Stomach smooth muscle (tissue), 2 donors: ENCODE measurements at regions not wholly inside any gene's neighbourhood (a gene's known extent, or its start where the extent isn't known, plus 50 kb on each side); places are given as distances from the start of the nearest gene placed in this dataset.
"Not testable (repeated sequence)": the region's sequence is repeated elsewhere in the genome, so short reads cannot be mapped to it uniquely, and the experiment has no call there.

ENCODE experiments used
- H3K27ac ChIP-seq: one replicate; pipeline ENCODE4 v1.7.0; 2013; ENCODE audit warnings: mild to moderate bottlenecking, low read length, inconsistent platforms
- H3K27me3 ChIP-seq, 2 donors: one replicate each; pipeline ENCODE4 v1.7.0; 2013; ENCODE audit warnings: low read length in 2 of 2; ENCODE audit not compliant: insufficient read depth in 2 of 2, control insufficient read depth in 1 of 2
- H3K36me3 ChIP-seq, 2 donors: one replicate each; pipeline ENCODE4 v1.7.0; 2013; ENCODE audit warnings: low read length in 2 of 2; ENCODE audit not compliant: control insufficient read depth in 2 of 2, insufficient read depth in 2 of 2
- H3K4me1 ChIP-seq: one replicate; pipeline ENCODE4 v1.7.0; 2013; ENCODE audit warnings: low read length; ENCODE audit not compliant: control insufficient read depth, insufficient read depth
- H3K4me3 ChIP-seq, 2 donors: one replicate each; pipeline ENCODE4 v1.7.0; 2013; ENCODE audit warnings: low read length in 2 of 2
- H3K9ac ChIP-seq, 2 donors: one replicate each; pipeline ENCODE4 v1.7.0; 2013; ENCODE audit warnings: low read length in 2 of 2, mild to moderate bottlenecking in 1 of 2
- H3K9me3 ChIP-seq, 2 donors: one replicate each; pipeline ENCODE4 v1.7.0; 2013; ENCODE audit warnings: low read length in 2 of 2; ENCODE audit not compliant: control insufficient read depth in 2 of 2
- donor health status: healthy.
- donor health status: Pancreatic carcinoma.

DNA sequence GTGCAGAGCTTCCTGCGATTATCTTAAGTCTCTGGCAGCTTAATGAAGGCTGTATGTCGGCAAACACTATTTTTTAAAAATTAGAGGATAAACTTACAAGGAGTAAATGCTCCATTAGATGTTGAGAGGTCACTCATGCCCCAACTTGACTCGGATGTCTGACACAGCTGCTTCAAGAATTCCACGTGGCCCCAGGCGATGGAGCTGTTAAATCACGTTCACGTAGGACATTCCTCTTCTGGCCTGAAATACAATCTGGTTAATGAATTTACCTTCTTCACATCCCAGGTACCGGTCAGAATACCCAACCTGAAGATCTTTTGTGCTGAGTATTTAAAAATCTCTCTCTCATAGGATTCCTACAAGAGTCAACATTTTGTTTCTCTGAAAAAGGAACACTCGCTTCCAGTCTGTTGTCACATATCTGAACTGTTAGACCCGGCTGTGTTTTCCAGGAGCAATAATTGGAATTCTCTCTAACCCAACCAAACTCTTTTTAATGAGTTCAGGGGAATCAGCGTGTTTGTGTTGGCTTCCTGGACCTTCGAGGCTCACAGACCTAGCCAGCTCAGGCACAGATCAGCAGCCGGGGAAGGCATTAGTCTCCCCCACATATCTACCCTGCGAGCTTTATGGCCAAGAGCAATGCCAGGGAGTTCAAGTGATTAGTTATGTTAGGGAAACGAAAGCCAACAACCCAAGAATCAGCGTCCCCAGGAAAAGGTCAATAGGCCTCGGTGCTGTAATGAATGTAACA, 284.9 kb downstream of the FGFR2 start:
- Histone ChIP-seq H3K27ac (no peak overlapping the region), H3K9me3 (no peaks in the 10 kb centered on the region), H3K36me3 (no peaks in the 10 kb centered on the region), H3K4me1 (no peaks in the 10 kb centered on the region), H3K9ac (no peak overlapping the region), H3K27me3 (no peaks in the 10 kb centered on the region), H3K4me3 (no peak overlapping the region)

DNA sequence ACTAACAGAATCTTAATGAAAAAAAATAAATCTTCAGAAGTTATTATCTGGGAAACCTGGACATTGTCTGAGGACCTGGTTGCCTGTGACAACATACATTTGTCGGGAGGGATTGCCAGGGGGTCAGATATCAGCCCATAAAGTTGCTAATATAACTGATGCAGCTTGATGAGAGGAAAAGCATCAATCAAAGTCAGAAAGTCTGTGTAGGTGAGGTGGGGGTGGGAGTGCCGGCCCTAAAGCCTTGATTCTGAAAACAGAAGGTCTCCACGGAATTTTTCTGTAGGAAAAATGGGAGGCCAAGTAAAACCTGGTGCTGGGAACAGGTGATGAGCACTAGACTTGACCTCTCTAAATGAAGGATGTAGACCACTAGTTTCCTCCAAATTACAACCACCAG, 281.8 kb downstream of the FGFR2 start:
- H3K9me3 ChIP-seq = no peaks in the 10 kb centered on the region
- no peak overlapping the region for H3K4me3 ChIP-seq
- H3K4me1 ChIP-seq = no peaks in the 10 kb centered on the region
- no peaks in the 10 kb centered on the region for H3K36me3 ChIP-seq
- no peak overlapping the region for H3K27ac ChIP-seq
- H3K9ac ChIP-seq = no peak overlapping the region
- no peaks in the 10 kb centered on the region for H3K27me3 ChIP-seq

DNA sequence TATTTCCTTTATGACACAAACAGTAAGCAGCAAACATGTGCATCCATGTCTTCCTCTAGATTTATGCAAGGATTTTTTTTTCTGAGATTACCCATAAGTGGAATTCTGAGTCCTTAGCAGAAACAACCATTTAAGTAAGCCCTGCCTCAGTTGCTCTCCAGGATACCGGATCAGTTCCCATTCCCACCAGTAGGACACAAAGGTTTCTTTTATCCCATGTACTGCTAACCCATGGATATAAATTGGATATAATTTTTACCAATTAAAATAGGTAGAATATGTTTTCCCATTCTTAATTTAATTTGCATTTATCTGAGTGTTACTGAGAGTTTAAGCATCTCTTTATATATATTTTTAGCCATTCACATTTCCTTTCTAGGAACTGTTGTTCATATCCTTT, 280.9 kb downstream of the FGFR2 start:
- Histone ChIP-seq H3K9me3 (no peaks in the 10 kb centered on the region), H3K9ac (no peak overlapping the region), H3K4me3 (no peak overlapping the region), H3K36me3 (no peaks in the 10 kb centered on the region), H3K27ac (no peak overlapping the region), H3K27me3 (no peaks in the 10 kb centered on the region), H3K4me1 (no peaks in the 10 kb centered on the region)

DNA sequence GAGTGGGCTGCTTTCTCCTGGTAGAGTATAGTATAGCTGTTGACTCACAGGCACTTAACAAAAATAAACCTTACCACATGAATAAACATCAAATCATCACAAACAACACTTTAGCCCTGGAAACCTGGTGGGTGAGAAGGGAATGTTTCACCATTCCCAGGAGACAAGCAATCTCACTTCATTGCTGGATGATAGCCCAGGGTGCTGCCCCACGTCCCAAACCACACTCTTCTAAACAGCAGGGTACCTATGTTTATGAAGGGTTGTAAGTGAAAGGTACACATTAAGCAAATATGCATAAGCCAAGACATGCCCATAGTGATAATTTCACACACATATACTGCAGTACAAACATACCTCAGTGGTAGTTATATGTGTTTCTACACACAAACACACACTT, 276.2 kb downstream of the FGFR2 start:
- H3K4me3 ChIP-seq = no peak overlapping the region
- H3K27me3 ChIP-seq = no peaks in the 10 kb centered on the region
- no peaks in the 10 kb centered on the region for H3K9me3 ChIP-seq
- no peaks in the 10 kb centered on the region for H3K4me1 ChIP-seq
- no peak overlapping the region for H3K9ac ChIP-seq
- H3K27ac ChIP-seq = no peak overlapping the region
- no peaks in the 10 kb centered on the region for H3K36me3 ChIP-seq

DNA sequence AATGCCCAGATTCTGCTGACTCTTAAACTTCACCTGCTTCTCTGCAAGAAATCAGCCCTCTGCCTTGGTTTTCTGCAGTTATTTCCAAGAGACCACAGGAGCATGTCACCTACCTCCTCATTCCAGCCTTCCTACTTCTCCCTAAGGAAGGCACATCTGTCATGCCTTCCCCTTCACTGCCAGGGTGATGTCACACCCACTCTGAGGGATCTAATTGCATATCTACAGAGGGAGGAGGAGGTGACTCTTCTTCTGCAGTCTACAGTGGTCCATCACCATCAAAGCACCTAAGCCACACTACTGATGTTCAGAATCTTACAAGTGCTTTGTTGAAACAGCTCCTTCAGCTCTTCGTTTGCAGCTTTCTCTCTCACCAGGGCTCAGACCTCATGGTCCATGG, 275.5 kb downstream of the FGFR2 start:
- Histone ChIP-seq H3K36me3 (no peaks in the 10 kb centered on the region), H3K9me3 (no peaks in the 10 kb centered on the region), H3K27me3 (no peaks in the 10 kb centered on the region), H3K9ac (no peak overlapping the region), H3K4me1 (no peaks in the 10 kb centered on the region), H3K4me3 (no peak overlapping the region), H3K27ac (no peak overlapping the region)

DNA sequence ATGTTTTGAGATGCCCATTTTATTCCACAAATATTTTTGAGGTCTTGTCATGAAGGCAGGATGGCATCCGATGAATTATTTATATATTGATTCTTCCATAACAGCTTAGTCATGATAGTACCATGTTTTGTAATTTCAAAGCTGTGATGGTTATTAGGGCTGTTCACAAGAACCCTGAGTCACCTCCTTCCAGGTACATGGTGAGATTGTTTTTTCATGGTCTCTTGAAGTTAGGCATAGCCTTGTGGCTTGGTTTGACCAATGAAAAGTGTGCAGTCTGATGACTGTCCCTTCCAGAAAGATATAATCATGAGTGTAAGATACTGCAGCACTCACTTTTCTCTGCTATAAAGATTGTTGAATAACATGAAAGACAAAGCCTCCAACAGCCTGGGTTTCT, 274.8 kb downstream of the FGFR2 start:
- Histone ChIP-seq H3K27ac (no peak overlapping the region), H3K36me3 (no peaks in the 10 kb centered on the region)

DNA sequence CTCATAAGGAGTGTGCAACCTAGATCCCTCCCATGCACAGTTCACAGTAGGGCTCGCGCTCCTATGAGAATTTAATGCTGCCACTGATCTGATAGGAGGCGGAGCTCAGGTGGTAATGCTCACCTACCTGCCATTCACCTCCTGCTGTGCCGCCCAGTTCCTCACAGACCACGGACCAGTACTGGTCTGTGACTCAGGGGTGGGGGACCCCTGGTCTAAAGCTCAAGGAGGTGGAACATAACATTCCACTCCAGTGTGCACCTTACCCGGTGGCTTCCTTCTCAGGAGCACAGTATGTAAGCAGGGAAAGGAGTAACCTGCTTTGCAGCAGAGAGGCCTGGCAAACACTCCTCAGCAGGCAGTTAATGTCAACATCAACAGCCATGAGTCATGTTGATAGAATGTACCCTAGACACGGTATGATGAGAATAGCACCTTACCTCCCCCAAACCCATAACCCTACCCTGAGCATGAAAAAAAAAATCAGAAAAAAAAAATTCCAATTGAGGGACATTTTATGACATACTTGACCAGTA, 273.5 kb downstream of the FGFR2 start:
- Histone ChIP-seq H3K9ac (no peak overlapping the region), H3K9me3 (no peaks in the 10 kb centered on the region), H3K4me3 (no peak overlapping the region), H3K4me1 (no peaks in the 10 kb centered on the region), H3K36me3 (no peaks in the 10 kb centered on the region), H3K27ac (no peak overlapping the region), H3K27me3 (no peaks in the 10 kb centered on the region)

More for the DNA sequence above, 274.8 kb downstream of the FGFR2 start:
- H3K4me1 ChIP-seq = no peaks in the 10 kb centered on the region
- H3K4me3 ChIP-seq = no peak overlapping the region
- no peak overlapping the region for H3K9ac ChIP-seq
- H3K9me3 ChIP-seq = no peaks in the 10 kb centered on the region
- H3K27me3 ChIP-seq = no peaks in the 10 kb centered on the region

DNA sequence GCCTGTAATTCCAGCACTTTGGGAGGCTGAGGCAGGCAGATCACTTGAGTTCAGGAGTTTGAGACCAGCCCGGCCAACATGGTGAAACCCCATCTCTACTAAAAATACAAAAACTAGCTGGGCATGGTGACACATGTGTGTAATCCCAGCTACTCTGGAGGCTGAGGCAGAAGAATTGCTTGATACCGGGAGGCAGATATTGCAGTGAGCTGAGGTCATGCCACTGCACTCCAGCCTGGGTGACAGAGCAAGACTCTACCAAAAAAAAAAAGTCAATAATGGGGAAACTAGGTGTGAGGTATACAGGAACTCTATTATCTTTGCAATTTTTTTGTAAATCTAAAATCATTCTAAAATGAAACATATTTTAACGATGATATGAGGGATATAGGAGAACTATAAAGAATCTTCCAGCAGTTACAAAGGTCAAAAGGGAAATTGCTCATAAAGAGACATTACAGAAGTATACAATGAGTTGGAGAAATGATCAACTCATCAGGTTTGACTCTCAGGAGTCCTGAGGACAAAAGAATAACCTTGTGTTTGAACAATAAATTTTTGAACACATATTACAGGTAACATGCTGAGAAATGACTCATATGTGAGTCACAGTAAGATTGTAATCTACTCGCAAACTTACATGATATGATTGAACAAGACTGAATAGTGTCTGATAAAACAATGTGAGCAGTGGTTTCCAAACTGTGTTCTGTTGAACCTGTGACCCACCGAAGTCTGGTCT, 272.6 kb downstream of the FGFR2 start:
- no peak overlapping the region for H3K27ac ChIP-seq
- no peaks in the 10 kb centered on the region for H3K9me3 ChIP-seq
- no peaks in the 10 kb centered on the region for H3K36me3 ChIP-seq
- H3K4me1 ChIP-seq = no peaks in the 10 kb centered on the region
- H3K4me3 ChIP-seq = no peak overlapping the region
- H3K27me3 ChIP-seq = no peaks in the 10 kb centered on the region
- no peak overlapping the region for H3K9ac ChIP-seq

DNA sequence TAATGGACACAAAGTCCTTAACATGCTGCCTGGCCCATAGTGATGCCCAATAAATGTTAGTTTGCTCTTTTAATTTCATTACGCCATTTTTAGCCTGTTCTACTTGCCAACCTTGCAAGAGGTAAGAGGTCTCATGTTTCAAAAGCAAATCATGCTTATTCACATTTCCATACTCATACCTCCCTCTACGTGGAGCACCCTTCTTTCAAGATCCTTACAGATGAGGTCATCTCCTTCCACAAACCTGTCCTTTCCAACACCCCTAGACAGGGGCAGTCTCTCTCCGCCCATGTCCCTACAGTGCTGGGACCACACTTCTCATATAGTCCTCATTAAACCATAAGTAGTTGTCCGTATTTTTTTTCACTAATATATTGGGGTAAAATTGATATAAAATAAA, 271.3 kb downstream of the FGFR2 start:
- Histone ChIP-seq H3K27me3 (no peaks in the 10 kb centered on the region), H3K9ac (no peak overlapping the region), H3K9me3 (no peaks in the 10 kb centered on the region), H3K36me3 (no peaks in the 10 kb centered on the region), H3K4me3 (no peak overlapping the region), H3K27ac (no peak overlapping the region), H3K4me1 (no peaks in the 10 kb centered on the region)

DNA sequence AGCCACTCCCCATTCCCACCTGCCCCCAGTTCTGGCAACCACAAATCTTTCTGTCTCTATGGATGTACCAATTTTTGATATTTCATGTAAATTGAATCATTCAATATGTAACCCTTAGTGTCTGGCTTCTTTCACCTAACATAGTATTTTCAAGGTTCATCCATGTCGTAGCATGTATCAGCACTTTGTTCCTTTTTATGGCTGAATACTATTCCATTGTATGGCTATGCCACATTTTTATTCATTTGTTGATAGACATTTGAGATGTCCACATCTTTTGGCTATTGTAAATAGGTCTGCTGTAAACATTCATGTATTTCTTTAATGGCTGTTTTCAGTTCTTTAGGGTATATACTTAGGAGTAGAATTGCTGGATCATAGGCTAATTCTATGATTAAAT, 270.5 kb downstream of the FGFR2 start:
- no peaks in the 10 kb centered on the region for H3K4me1 ChIP-seq
- no peak overlapping the region for H3K27ac ChIP-seq
- no peaks in the 10 kb centered on the region for H3K27me3 ChIP-seq
- no peak overlapping the region for H3K9ac ChIP-seq
- no peak overlapping the region for H3K4me3 ChIP-seq
- H3K36me3 ChIP-seq = no peaks in the 10 kb centered on the region
- H3K9me3 ChIP-seq = no peaks in the 10 kb centered on the region

DNA sequence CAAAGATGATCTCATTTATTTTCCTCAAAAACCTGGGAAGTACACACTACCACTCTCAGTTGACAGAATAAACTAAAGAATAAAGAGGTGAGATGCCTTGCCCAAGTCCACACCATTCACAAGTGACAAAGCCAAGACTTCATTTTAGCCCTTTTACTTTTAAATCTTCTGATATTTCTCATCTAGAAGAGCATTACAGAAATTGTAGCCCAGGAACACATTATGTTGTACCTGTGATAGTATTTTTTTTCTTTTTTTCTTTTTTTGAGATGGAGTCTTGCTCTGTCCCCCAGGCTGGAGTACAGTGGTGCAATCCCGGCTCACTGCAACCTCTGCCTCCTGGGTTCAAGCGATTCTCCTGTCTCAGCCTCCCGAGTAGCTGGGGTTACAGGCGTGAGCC, 268.6 kb downstream of the FGFR2 start:
- not testable (repeated sequence) for H3K27ac ChIP-seq, H3K4me1 ChIP-seq, H3K36me3 ChIP-seq, H3K9ac ChIP-seq, H3K9me3 ChIP-seq, H3K4me3 ChIP-seq, H3K27me3 ChIP-seq
